Bronchial epithelial cell (primary cell): ENCODE measurements at regions not wholly inside any gene's neighbourhood (a gene's known extent, or its start where the extent isn't known, plus 50 kb on each side); places are given as distances from the start of the nearest gene placed in this dataset.

Source experiments
- DNase-seq: peaks from one replicate; pipeline ENCODE4 v3.0.0-alpha.2; 2010; ENCODE audit warnings: low read depth
- FAIRE-seq: peaks from 2 replicates; lab custom pipeline; 2011; peaks lifted over from hg19 to GRCh38; lab: Jason Lieb, UNC
- H3K27me3 ChIP-seq: 2 replicates; pipeline ENCODE4 v1.5.1; 2011; ENCODE audit warnings: low read length; ENCODE audit not compliant: control insufficient read depth, insufficient read depth
- H3K36me3 ChIP-seq: 2 replicates; pipeline ENCODE4 v1.5.1; 2011; ENCODE audit warnings: low read length; ENCODE audit not compliant: control insufficient read depth, insufficient read depth
- H3K4me3 ChIP-seq: 2 replicates; pipeline ENCODE4 v1.5.1; 2011; ENCODE audit warnings: mild to moderate bottlenecking, low read depth, low read length, control low read depth
- TF ChIP-seq, protein P1 (sequence below): IDR thresholded peaks from 2 replicates; pipeline ENCODE4 v1.5.1; 2011; ENCODE audit warnings: mild to moderate bottlenecking, moderate library complexity, low read length, control low read depth, inconsistent platforms; ENCODE audit not compliant: insufficient read depth, severe bottlenecking

DNA sequence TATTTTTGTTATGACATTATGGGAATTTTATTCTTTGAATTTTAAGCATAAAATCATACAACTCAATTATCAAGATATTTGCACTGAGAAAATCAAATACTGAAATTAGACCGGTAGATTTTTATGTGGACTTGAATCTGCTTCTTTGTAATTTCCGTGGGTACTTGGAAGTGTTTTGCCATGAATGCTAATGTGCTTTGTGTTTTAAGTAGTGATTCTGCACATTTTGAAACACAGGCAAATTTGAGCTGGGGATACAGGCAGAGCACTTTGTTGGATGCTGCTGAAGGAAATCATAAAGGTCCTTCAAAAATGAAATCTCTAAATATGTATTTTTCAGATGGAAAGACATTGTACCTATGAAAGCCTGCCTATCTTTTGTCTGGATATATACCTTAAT, 446.3 kb upstream of the POU3F3 start:
- FAIRE-seq, result no peak
- Histone ChIP-seq H3K27me3 (no peaks in the 10 kb centered on the region), H3K4me3 (no peak overlapping the region), H3K36me3 (no peaks in the 10 kb centered on the region)
- no peak for DNase-seq
- TF ChIP-seq, protein P1, sequence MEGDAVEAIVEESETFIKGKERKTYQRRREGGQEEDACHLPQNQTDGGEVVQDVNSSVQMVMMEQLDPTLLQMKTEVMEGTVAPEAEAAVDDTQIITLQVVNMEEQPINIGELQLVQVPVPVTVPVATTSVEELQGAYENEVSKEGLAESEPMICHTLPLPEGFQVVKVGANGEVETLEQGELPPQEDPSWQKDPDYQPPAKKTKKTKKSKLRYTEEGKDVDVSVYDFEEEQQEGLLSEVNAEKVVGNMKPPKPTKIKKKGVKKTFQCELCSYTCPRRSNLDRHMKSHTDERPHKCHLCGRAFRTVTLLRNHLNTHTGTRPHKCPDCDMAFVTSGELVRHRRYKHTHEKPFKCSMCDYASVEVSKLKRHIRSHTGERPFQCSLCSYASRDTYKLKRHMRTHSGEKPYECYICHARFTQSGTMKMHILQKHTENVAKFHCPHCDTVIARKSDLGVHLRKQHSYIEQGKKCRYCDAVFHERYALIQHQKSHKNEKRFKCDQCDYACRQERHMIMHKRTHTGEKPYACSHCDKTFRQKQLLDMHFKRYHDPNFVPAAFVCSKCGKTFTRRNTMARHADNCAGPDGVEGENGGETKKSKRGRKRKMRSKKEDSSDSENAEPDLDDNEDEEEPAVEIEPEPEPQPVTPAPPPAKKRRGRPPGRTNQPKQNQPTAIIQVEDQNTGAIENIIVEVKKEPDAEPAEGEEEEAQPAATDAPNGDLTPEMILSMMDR, result no peak

DNA sequence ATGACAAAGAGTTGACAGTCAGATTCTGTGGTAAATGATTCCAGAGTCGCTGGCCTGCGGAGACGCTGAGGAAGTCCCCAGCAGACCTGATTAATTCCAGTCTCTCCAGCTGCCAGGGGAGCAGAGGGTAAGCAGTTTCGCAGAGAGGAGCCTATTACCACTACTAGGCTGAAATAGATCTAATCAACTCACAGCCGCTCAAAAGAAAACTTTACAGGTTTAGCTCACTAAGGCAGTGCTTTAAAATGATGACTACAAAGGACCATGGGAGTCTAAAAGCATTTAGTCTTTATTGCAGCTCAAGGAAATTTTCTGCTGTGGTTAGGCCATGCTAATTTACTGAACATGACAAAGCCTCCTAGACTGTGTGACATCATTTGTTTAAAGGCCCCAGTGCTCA, 445.6 kb upstream of the POU3F3 start:
- TF ChIP-seq, protein P1, result no peak
- H3K27me3 ChIP-seq, result no peaks in the 10 kb centered on the region
- no peak for FAIRE-seq
- H3K36me3 ChIP-seq, result no peaks in the 10 kb centered on the region
- no peak overlapping the region for H3K4me3 ChIP-seq
- no peak for DNase-seq

DNA sequence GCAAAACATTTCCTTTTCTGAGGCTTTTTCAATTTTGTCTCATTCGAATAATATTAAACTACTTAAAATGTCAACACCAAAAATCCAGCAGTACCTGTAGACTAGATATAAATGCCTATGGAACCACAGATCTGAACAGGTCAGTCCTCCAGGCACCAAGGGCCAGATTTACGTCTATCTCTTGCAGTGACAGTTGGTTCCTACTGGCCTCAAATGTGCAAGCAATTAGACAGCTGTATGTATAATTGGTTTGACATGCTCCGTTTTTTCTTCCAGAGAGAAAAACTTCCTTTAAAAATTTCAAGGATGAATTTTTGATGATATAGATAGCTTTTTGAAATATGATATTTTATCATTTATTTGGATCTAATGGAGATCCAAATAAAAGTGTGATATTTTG, 443.8 kb upstream of the POU3F3 start:
- no peaks in the 10 kb centered on the region for H3K27me3 ChIP-seq
- FAIRE-seq (no peak), DNase-seq (no peak)
- H3K4me3 ChIP-seq, result no peak overlapping the region
- TF ChIP-seq, protein P1, result no peak
- H3K36me3 ChIP-seq, result no peaks in the 10 kb centered on the region

DNA sequence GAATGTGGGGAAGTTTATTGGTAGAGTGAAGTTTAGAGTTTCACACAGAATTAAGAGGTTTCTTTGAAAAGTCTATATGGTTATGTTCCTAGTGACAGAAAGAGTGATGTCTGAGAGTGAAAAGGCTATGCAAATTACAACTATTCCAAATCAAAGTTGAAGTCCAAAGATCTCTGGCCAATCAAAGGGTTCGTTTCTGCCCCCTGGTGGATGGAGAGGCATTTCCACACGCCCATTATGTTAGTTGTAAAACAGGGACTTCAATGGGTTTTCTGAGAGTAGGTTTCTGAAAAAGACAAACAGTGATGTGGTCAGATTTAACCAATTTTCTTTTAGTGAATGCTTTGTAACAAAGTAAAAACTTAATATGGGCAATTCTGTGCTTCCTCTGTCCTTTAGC, 441.5 kb upstream of the POU3F3 start:
- DNase-seq (peak; percentile 17), FAIRE-seq (no peak)
- no peaks in the 10 kb centered on the region for H3K27me3 ChIP-seq
- H3K36me3 ChIP-seq, result no peaks in the 10 kb centered on the region
- TF ChIP-seq, protein P1, result peak; percentile 34
- no peak overlapping the region for H3K4me3 ChIP-seq

DNA sequence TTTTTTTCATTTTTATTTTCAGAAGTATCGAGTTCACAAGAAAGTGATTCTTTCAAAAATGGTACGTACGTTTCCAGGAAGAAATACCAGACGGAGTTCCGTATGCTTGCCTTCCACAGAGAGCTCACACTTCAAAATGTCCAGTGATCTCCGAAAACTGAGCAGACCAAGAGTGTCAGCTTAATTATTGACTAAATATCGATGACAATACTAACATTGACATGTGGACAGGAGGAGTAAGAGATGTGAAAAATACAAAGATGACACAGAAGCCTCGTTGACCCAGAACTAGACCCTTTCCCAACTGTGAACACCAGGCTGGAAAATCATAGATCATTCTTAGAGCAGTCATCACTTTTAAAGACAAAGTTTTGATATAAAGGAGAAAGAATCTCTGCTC, 440.0 kb upstream of the POU3F3 start:
- DNase-seq (no peak), FAIRE-seq (no peak)
- no peak overlapping the region for H3K4me3 ChIP-seq
- no peaks in the 10 kb centered on the region for H3K36me3 ChIP-seq
- TF ChIP-seq, protein P1, result no peak
- no peaks in the 10 kb centered on the region for H3K27me3 ChIP-seq

DNA sequence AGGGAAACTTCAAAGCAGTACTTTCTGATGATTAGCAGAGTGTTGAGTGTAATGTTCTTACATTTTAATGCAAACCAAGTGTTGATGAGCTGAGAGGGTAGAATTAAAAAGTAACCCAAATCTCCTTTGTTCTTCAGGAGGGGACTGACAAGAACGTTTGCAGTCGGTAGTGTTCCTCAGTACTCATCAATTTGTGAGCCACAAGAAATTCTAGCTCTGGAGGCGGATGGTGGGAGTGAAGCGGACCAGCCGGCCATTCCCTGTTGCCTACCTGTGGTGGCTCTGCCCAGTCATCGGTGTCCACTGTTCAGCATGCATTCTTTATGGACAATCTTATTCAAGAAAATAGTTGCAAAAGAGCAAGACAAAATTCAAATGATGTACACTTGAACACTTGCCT, 438.6 kb upstream of the POU3F3 start:
- Histone ChIP-seq H3K27me3 (no peaks in the 10 kb centered on the region), H3K36me3 (no peaks in the 10 kb centered on the region), H3K4me3 (no peak overlapping the region)
- FAIRE-seq, result no peak
- TF ChIP-seq, protein P1, result no peak
- no peak for DNase-seq
